Tibial nerve (tissue), 4 donors: ENCODE measurements at regions not wholly inside any gene's neighbourhood (a gene's known extent, or its start where the extent isn't known, plus 50 kb on each side); places are given as distances from the start of the nearest gene placed in this dataset.

Source experiments
- DNase-seq, 2 donors: peaks; one replicate each; pipeline ENCODE4 v3.0.0-alpha.2; 2019; ENCODE audit warnings: low spot score in 2 of 2
- H3K27ac ChIP-seq, 4 donors: fragments of 200-600 bp; sonication (generic) in 3 of 4; one replicate each; pipeline ENCODE4 v1.5.1; 2017 to 2019; ENCODE audit warnings: mild to moderate bottlenecking in 1 of 4
- H3K27me3 ChIP-seq, 2 donors: fragments of 200-600 bp; sonication (generic) in 1 of 2; one replicate each; pipeline versions ENCODE4 v1.5.1 to v1.6.0; 2017 to 2019
- H3K36me3 ChIP-seq, 3 donors: fragments of 200-600 bp; sonication (generic); one replicate each; pipeline ENCODE4 v1.5.1; 2018 to 2019
- H3K4me1 ChIP-seq, 4 donors: fragments of 200-600 bp; sonication (generic) in 3 of 4; one replicate each; pipeline ENCODE4 v1.5.1; 2017 to 2019
- H3K4me3 ChIP-seq, 4 donors: fragments of 200-600 bp; sonication (generic) in 3 of 4; one replicate each; pipeline ENCODE4 v1.5.1; 2017 to 2019; ENCODE audit warnings: mild to moderate bottlenecking in 1 of 4, moderate library complexity in 1 of 4
- H3K9me3 ChIP-seq, 4 donors: fragments of 200-600 bp; sonication (generic) in 3 of 4; one replicate each; pipeline ENCODE4 v1.5.1; 2017 to 2019
- EP300 ChIP-seq, 2 donors: sonication (generic); formaldehyde crosslinking; IDR thresholded peaks; one replicate each; pipeline ENCODE4 v1.6.1; 2017; ENCODE audit warnings: antibody characterized with exemption in 2 of 2, mild to moderate bottlenecking in 1 of 2
- POLR2A ChIP-seq, 2 donors: fragments of 450-650 bp; IDR thresholded peaks; one replicate each; pipeline ENCODE4 v1.6.1; 2017; ENCODE audit warnings: antibody characterized with exemption in 2 of 2, mild to moderate bottlenecking in 2 of 2, moderate library complexity in 2 of 2
- WGBS, 2 donors: methylation state at CpG; one replicate each; pipeline ENCODE4 v1.1.5; 2018; 5-methylcytosine and 5-hydroxymethylcytosine counted together
- TF ChIP-seq, protein P1 (sequence below), 5 experiments: fragments of 200-600 bp in 3 of 5; fragments of 450-650 bp in 2 of 5; sonication (generic) in 3 of 5; IDR thresholded peaks; one replicate each; pipeline ENCODE4 v1.5.1; 2016 to 2019; ENCODE audit warnings: antibody characterized with exemption in 5 of 5, mild to moderate bottlenecking in 3 of 5, moderate library complexity in 2 of 5

DNA sequence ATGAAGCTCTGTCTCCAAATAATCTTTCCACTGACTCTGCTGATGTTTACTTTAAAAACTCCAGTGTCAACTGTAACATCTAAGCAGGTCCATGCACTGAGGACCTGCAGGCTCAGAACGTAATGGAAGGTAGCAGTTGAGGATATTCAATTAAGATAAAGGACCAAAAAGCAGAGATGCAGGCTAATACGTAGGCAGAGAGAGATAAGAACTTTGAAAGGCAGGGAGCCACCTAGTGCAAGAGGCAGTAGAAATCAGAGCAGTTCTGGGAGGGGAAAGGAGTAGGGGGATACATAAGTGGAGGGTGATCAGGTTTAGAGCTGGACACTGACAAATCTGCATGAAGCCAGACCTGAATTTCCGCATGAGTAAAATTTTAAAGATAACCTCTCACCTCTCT, 114.5 kb upstream of the POM121L12 start:
- WGBS, 2 donors = 49 to 57% methylated on average over 3 of the region's 3 CpGs
- no peak overlapping the region for H3K4me3 ChIP-seq
- H3K27me3 ChIP-seq = no peaks in the 10 kb centered on the region
- no peak for TF ChIP-seq POLR2A (IDR thresholded peaks at IDR 0.05)
- TF ChIP-seq, protein P1, sequence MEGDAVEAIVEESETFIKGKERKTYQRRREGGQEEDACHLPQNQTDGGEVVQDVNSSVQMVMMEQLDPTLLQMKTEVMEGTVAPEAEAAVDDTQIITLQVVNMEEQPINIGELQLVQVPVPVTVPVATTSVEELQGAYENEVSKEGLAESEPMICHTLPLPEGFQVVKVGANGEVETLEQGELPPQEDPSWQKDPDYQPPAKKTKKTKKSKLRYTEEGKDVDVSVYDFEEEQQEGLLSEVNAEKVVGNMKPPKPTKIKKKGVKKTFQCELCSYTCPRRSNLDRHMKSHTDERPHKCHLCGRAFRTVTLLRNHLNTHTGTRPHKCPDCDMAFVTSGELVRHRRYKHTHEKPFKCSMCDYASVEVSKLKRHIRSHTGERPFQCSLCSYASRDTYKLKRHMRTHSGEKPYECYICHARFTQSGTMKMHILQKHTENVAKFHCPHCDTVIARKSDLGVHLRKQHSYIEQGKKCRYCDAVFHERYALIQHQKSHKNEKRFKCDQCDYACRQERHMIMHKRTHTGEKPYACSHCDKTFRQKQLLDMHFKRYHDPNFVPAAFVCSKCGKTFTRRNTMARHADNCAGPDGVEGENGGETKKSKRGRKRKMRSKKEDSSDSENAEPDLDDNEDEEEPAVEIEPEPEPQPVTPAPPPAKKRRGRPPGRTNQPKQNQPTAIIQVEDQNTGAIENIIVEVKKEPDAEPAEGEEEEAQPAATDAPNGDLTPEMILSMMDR (IDR thresholded peaks at IDR 0.05) = no peak
- TF ChIP-seq EP300 (IDR thresholded peaks at IDR 0.05) = no peak
- H3K4me1 ChIP-seq = no peaks in the 10 kb centered on the region
- no peaks in the 10 kb centered on the region for H3K36me3 ChIP-seq
- H3K27ac ChIP-seq = no peak overlapping the region
- DNase-seq = no peak
- no peaks in the 10 kb centered on the region for H3K9me3 ChIP-seq

GRCh38 chr7:52917982-52918578, 117.4 kb upstream of the POM121L12 start:
- Histone ChIP-seq H3K4me1 (no peaks in the 10 kb centered on the region), H3K27me3 (no peaks in the 10 kb centered on the region), H3K36me3 (no peaks in the 10 kb centered on the region), H3K4me3 (no peak overlapping the region), H3K27ac (no peak overlapping the region), H3K9me3 (no peaks in the 10 kb centered on the region)
- no peak for DNase-seq
- 75 to 79% methylated on average over 7 of the region's 7 CpGs for WGBS, 2 donors
- no peak for TF ChIP-seq EP300 (IDR thresholded peaks at IDR 0.05)
- TF ChIP-seq, protein P1 (IDR thresholded peaks at IDR 0.05) = no peak
- TF ChIP-seq POLR2A (IDR thresholded peaks at IDR 0.05) = no peak

DNA sequence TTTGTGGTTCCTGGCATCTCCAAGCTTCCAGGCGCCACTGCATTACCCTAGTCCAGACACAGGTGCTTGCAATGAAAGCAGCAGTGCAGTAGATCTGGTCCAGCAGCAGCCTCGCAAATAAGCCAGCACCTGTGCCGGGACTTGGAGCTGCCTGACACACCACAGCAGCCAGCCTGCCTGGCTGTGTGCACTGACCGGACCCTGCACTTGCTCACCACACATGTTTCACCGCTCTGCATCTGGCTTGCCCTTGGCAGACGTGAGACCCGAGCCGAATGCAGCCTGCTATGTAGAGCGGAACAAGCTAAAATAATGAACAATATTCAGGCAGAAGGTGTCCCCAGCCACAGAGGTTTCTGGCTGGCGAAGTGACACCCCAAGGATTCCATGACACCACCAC, 123.6 kb upstream of the POM121L12 start:
- H3K4me1 ChIP-seq = no peaks in the 10 kb centered on the region
- 87 to 92% methylated on average over 10 of the region's 10 CpGs for WGBS, 2 donors
- TF ChIP-seq, protein P1 (IDR thresholded peaks at IDR 0.05) = no peak
- TF ChIP-seq EP300 (IDR thresholded peaks at IDR 0.05) = no peak
- no peak for TF ChIP-seq POLR2A (IDR thresholded peaks at IDR 0.05)
- DNase-seq = no peak
- no peak overlapping the region for H3K4me3 ChIP-seq
- no peaks in the 10 kb centered on the region for H3K36me3 ChIP-seq
- H3K27me3 ChIP-seq = no peaks in the 10 kb centered on the region
- H3K9me3 ChIP-seq = peaks cover 0 to 10% (median 0%) of the 10 kb centered on the region in 4 donors
- H3K27ac ChIP-seq = no peak overlapping the region

- DNase-seq = no peak
- H3K27me3 ChIP-seq = no peaks in the 10 kb centered on the region
- H3K4me1 ChIP-seq = no peaks in the 10 kb centered on the region
- TF ChIP-seq POLR2A (IDR thresholded peaks at IDR 0.05) = no peak
- TF ChIP-seq, protein P1 (IDR thresholded peaks at IDR 0.05) = no peak
- no peak for TF ChIP-seq EP300 (IDR thresholded peaks at IDR 0.05)
- WGBS, 2 donors = 60 to 94% methylated on average over 1 to 7 of the region's 7 CpGs
- no peaks in the 10 kb centered on the region for H3K36me3 ChIP-seq
- peaks cover 0 to 10% (median 0%) of the 10 kb centered on the region in 4 donors for H3K9me3 ChIP-seq
- H3K27ac ChIP-seq = no peak overlapping the region
- H3K4me3 ChIP-seq = no peak overlapping the region
These were observed 124.1 kb upstream of the POM121L12 start for GRCh38 chr7:52911326-52911725.

GRCh38 chr7:52909935-52910334, 125.5 kb upstream of the POM121L12 start:
- Histone ChIP-seq H3K27me3 (no peaks in the 10 kb centered on the region), H3K4me1 (no peaks in the 10 kb centered on the region), H3K36me3 (no peaks in the 10 kb centered on the region), H3K4me3 (no peak overlapping the region), H3K27ac (no peak overlapping the region), H3K9me3 (peaks cover 0 to 10% (median 0%) of the 10 kb centered on the region in 4 donors)
- DNase-seq = no peak
- TF ChIP-seq, protein P1 (IDR thresholded peaks at IDR 0.05) = no peak
- TF ChIP-seq POLR2A (IDR thresholded peaks at IDR 0.05) = no peak
- TF ChIP-seq EP300 (IDR thresholded peaks at IDR 0.05) = no peak
- 78 to 91% methylated on average over 1 of the region's 1 CpG for WGBS, 2 donors
